Stimulated activated naive CD4-positive, alpha-beta T cell treated with Interleukin-2 at 50 U/mL for 16 hours (primary cell): ENCODE measurements at regions not wholly inside any gene's neighbourhood (a gene's known extent, or its start where the extent isn't known, plus 50 kb on each side); places are given as distances from the start of the nearest gene placed in this dataset.
"Not testable (repeated sequence)": the region's sequence is repeated elsewhere in the genome, so short reads cannot be mapped to it uniquely, and the experiment has no call there.

Experiments used
- DNase-seq: peaks from one replicate; lab custom pipeline; 2025; lab: John Stamatoyannopoulos, UW

DNA sequence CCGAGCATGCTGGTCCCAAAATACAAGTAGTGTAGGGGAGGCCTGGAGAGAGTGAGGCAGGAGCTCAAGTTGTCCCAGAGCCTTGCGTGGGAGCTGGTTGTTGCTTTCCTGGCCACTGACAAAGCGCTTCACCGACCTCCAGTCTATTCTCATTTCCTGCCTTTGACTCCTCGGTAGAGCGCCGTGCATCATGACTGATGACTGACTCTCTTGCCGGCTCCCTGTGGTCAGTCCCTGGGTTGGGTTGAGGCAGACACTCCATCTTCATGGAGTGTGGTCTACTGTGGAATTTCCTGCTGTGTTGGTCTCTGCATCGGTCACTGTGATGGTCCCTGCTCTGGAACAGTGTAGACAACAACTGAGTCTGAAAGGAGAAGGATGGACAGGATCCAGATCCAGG, 175.1 kb upstream of the S1PR3 start:
- DNase-seq, result no peak

DNA sequence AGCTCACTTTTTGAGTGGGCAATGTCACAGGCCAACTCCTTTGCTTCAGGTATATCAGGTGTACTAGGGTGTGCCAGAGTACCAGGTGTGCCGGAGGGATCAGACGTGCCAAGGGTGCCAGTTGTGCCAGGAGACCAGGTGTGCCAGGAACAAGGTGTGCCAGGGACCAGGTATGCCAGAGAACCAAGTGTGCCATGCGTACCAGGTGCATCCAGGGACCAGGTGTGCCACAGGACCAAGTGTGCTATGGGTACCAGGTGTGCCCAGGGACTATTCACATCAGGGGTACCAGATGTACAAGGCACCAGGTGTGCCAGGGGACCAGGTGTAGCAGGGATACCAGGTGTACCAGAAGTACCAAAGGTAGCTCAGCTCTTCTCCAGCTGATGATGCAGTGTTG, 174.7 kb upstream of the S1PR3 start:
- no peak for DNase-seq

DNA sequence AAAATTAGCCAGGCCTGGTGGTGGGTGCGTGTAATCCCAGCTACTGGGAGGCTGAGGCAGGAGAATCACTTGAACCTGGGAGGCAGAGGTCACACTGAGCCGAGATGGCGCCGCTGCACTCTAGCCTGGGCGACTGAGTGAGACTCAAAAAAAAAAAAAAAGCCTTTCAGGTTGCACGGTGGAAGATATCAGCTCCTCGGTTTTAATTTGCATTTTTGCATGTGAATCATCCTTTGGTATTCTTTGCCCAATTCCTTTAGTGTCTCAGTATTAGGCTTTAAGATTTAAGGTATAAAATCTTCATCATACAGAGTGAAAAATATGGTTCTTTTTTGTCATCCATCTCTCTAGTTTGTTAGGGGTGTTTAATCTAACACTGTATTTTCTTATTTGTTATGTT, 173.6 kb upstream of the S1PR3 start:
- no peak for DNase-seq

DNA sequence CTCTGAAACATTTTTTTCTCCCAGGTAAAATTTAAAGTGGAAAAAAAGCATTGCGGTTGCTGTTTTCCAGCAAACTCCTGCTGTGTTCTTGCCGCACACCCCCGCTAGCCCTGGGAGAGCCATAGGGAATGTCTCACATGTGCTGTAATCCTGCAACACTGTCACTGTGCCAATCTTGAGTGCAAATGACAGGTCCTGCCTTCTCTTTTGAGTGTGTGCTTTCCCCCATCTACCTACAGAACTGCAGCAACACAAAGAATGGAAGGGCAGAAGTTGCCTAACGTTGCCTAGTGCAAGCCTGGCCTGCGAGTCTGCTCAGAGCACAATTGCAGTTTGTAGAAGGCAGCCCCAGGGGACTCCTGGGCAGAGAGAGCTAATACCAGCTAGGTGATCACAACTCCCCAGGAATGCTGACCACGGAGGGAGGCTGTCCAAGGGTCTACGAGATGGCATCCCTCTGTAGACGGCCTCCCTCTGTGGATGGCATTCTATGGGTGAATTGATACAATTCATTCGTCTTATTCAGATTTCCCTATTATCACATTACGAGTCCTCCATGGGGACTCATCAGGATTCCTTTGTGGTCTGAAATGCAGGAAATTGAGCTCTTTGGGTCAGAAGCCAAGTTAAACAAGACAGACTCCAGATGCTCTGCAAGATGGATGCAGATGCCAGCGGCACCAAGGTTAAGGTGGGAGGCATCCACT, 172.6 kb upstream of the S1PR3 start:
- no peak for DNase-seq

DNA sequence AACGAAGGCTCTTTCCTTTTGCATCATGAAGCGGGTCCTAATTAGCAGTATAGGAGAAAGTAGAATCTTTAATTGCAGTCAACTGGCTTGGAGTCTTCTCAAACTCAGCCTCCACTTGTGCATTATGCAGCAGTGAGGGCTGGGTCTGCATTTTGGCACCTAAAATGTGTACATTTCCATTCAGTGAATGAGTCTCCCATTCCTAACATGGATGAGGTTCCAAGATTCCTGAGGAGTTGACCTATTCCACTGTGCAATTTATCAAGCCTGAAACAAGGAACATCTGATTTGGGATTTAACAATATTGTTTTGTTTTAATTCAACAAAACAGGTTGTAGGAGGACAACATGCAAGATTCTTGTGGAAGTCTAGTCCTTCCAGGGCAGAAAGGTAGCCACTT, 171.8 kb upstream of the S1PR3 start:
- no peak for DNase-seq

DNA sequence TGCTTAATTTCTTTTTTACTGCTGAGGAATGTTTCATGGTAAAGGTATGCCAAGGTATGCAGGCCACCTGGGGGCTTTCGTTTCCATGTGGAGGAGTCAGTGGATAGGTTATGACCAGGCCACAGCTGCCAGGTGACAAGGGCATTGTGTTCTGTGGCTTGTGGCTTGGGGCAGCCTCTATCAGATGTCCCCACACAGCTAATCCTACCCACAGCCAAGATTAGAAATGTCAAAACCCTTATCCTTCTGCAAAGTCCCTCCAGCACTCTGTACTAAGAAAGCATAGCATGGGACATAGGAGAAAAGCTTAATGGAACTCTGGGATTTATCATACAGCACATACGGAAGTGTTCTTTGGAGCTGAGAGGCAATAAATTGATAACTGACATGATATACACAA, 171.2 kb upstream of the S1PR3 start:
- DNase-seq, result no peak

DNA sequence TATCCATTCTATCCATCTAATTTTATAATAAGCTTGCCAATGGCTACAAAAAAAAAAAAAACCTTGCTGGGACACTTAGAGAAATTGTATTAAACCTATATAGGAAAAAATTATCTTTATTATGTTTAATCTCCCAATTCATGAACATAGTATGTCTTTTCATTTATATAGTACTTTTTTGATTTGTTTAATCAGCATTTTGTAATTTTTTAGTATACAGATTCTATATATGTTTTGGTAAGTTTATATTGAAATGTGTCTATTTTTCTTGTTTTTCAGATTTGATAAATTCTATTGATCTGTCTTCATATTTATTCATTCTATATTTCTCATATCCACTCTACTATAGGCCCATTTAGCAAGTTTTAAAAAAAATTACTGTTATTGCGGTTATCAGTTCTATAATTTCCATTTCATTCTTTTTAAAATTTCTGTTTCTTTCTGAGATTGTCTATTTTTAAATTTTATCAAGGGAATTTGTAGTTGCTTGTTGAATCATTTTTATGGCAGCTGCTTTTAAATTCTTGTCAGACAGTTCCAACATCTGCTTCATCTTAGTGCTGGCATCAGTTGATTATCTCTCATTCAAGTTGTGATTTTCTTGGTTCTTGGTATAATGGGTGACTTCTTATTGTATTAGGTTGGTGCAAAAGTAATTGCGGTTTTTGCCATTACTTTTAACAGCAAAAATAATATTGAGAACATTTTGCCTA, 170.1 kb upstream of the S1PR3 start:
- no peak for DNase-seq

DNA sequence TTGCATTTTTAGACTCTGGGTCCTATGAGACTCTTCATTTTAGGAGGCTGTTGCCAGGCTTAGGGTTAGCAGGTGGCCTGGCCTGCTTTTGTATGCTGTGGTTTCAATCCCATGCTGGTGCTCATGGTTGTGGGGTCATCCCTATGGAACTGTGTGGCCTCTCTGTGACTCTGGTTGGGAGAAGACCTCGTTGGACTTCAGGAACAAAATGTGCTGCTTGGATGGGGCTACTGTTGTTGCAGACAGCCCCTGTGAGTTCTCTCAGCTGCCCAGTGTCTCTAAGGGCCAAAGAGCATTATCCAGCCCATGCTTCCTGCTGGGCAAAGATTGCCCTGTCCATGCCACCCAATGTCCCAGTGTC, 169.5 kb upstream of the S1PR3 start:
- no peak for DNase-seq

DNA sequence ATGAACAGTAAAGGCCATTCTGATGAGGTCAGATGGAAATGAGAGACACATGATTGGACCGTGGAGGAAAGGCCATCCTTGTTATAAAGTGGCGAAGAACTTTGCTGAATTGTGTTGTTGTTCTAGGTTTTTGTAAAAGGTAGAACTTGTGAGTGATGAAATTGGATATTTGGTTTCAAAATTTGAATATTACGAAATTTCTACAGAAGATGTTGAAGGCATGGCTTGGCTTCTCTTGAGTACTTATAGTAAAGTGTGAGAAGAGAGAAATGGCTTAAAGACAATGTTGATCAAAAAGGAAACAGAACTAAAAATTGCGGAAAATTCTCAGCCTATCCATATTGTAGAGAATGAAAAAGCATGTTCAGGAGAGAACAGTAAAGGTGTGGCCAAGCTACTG, 166.6 kb upstream of the S1PR3 start:
- no peak for DNase-seq

DNA sequence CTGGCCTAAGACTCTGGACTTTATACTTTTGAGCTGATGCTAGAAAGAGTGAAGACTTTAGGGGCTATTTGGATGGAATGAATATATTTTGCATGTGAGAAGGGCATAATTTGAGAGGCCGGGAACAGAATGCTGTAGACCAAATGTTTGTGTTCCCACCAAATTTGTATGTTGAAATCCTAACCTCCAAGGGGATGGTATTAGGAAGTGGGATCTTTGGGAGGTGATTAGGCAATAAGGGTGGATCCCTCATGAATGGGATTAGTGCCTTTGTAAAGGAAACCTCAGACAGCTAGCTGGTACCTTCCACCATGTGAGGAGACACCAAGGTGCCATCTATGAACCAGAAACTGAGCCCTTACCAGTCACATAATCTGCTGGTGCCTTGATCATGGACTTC, 165.1 kb upstream of the S1PR3 start:
- no peak for DNase-seq

DNA sequence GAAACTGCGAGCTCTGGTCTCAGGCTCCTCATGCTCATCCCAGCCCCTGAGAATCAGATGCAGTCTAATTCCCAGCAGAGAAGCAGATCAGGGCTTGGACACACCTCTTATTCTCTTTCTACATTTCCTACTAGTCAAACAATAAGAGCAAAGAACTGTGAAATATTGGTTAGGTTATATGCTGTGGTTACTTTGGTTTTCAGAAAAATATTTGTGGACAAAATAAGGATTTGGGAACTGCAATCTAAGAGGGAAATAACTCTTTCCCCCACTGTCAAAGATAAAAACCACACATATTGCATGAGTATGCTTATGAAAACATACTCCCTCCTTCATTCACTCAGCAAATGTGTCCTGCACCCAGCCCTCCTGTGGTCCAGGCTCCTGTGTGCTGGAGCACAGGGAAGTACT, 164.5 kb upstream of the S1PR3 start:
- DNase-seq, result no peak

DNA sequence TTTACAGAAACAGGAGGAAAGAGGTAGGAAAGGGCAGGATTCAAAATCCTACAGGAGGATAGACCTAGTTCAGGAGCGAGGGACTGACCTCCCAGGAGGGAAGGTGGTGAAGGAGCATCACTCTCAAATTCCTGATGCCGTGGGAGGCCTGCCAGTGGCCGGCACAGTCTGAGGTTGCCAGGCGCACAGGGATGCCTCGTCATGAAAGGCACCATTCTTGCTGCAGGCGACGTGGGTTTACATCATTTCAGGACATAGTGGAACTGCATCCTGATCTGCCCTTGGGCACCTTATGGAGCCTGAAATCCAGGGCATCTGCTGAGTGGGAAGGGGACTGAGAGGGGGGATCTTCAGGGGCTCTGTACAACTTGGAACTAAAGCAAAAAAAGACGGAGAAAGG, 163.2 kb upstream of the S1PR3 start:
- DNase-seq, result no peak

DNA sequence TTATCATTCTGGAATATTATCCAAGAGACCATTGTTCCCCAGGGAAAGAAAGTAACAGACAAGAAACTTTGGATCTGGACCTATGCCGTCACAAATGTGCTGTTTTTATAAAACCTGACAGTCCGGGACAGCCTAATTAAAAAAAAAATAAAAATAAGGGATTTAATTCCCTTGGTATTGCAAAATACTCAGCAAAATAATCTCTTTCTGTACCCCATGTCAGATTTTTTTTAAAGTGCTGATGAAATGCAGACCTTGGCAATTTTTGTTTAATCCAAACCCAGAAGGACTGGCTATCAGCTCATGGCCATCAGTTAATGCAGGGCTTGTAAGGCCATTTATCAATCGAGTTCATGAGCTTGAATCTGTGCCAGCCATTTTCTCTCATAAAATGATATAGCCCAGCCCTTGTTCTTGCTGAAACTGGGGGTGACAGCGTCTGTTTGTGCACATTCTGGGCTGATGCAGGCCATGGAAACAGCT, 162.7 kb upstream of the S1PR3 start:
- no peak for DNase-seq

DNA sequence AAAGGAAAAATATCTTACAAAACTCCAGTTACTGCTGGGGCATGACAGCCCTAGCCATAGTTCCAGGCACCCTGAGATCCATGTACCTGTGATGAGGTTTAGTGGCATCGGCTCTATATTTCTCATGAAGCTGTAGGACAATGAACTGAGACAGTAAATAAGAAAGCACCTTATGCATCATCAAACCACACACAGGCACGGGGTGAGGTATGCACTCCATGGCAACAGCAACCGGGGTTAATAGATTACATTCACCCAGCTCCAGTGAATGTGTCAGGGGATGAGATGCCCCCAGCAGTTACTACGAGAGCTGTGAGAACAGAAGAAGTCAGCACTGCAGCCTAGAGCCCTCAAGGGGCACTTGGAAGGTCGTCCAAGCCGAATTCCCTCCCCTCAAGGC, 162.0 kb upstream of the S1PR3 start:
- DNase-seq, result no peak

DNA sequence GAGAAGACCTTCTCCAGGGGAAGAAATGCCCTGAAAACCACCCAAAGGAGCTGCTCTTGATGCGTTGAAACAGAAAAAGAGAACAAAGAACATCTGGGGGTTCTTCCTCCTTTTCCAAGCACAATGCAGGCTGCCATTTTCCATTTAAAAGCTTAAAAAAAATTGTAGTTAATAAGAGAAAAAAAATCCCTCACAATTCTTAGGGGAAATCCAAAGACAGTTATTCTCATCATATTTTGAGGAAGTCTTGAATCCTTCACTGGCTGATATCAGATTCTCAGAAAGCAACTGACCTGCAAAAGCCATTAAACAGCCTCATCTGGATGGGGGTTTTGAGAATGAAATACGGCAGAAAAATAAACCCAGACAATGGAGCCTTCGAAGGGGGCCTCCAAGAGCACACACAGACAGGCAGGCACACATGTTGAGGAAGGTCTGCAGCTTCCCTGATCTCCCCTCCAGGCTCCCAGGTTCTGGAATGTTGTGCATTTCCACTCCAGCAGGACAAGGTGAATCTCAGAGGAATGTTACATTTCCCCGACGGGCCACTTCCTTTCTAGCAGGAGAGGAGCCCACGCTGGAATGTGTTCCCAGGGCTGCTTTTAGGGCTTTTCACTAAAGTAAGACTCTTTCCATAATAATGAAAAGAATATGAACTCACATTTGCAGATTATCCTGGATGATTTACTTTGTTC, 159.4 kb upstream of the S1PR3 start:
- no peak for DNase-seq

DNA sequence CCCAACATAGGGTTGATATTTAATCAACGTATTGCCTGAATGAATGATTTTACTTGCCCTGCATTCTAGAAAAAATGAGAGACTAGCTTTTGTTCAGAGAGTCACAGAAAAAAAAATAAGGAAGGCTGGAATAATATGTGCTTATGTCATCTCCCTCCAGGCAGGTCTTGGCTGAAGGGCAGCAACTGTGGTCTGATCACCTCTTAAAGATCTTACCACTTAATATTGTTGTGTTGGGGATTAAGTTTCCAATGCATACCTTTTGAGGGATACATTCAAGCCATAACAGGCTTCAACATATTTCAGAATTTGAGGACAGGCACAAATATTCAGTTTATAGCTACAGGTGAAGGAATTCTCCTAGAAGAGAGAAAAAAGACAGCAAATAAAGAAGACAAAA, 157.3 kb upstream of the S1PR3 start:
- DNase-seq, result no peak

DNA sequence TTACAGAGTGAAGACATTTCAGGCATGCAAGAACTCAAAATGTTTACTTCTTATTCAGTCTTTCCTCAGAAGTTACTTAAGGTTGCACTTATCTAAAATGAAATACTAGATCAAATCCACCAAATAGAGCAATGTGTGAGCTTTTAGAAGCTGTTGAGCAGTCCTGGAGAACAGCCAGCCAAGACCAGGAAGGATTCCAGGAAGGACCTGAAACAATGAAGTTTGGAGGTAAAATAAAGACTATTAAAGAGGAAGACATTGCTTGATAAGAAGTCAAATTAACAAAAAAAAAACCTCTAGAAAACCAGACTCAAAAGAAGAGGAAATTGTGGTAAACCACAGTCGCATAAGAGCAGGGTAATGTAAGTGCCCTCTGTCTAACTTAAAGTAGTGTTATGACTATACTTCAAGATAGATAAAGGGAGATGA, 156.2 kb upstream of the S1PR3 start:
- no peak for DNase-seq

DNA sequence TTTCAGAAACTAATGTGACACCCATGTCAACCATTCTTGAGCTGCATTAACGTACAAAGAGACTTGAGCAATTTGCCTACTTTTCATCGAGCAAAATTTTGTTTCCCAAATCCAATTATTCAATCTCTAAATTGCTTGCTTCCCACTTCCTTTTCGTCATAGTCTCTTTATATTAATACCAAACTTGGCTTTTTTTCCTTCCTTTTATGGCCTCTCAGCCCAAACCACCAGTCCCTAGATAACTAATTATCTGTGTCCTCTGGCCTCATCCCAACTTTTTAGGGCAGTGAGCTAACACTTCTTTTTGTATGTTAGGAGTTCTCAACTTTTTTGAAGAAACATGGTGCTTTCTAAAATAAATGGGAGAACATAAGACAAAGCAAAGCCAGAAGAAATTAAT, 155.5 kb upstream of the S1PR3 start:
- DNase-seq, result no peak

DNA sequence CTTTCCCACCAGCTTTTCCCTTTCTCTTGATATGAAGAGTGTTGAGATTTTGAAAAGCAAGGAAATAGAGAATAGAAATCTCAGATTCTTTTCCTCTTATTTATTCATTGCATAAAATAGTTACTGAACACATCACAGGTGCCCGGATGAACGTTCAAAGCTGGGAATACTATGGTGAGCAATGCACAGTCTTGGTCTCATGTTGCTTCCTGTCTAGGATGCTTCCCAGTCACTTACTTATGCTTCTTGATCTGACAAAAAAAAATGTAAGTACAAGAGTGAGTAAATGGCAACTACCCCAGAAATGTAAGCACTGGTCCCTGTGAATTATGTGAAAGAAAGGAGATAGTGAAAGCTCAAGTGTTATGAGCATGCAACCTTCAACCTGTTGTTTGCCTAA, 153.5 kb upstream of the S1PR3 start:
- DNase-seq, result no peak

DNA sequence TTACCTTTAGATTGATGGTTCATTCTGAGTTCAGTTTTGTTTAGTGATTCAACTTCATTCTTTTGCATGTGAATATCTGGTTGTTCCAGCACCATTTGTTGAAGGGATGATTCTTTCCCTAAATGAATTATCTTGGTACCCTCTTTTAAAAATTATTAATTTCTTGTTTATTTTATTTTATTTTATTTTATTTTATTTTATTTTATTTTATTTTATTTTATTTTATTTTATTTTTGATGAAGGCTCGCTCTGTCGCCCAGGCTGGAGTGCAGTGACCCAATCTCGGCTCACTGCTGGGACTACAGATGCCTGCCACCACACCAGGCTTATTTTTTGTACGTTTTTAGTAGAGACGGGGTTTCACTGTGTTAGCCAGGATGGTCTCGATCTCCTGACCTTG, 141.4 kb upstream of the S1PR3 start:
- not testable (repeated sequence) for DNase-seq

DNA sequence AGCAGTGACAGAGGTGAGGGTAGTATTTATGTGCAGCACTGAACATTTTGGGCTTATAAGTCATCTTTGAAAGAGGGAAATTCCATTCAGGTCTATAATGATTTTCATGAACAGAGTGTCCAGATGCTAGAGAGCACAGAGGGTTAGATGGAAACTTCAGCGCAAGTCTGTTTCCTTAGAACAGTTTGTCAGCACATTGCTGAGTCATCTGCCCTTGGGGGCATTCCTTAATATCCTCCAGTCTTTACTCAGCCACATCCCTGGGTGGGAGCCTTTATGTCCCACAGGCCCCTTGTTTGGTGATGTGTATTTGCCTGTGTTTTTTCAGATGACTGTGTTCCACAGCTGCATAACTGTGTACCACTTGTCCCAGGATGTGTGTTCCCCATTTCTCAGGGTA, 138.5 kb upstream of the S1PR3 start:
- no peak for DNase-seq

DNA sequence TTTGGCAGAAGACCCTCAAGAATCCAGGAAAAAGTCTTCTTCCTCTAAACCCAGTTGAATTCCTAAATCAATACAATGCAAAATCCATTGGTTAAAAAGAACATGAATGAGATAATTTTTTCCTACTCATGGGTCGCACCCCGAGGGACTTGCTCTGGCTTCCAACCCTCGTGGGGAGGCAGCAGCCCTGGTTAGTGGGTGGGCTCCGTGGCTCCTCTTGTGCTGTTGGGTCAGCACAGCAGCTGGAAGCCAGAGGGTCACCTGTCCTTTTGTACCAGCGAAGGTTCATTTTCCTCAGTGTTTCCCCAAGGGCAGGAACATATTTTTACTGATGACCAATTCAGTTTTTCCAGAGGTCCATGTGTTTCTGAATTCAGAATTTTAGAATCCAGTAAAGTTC, 120.6 kb upstream of the S1PR3 start:
- DNase-seq, result no peak

DNA sequence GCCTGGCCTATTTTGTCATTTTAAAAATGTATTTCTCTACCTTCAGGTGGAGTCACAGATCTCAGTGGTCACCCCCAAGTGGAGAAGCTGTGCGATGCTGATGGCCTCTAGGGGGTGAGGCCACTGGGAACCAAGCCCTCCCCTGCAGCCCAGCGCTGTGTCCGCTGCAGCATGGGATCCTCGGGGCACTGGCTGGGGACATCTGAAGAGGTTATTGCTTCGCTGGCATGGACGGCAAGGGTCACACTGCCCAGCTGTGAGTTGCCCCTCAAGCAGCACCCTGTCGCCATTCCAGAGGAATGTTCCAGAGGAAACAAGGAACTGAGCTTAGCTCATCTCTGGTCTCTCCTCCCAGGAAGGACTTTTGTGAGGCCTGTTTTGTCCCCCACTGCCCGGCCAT, 119.6 kb upstream of the S1PR3 start:
- DNase-seq, result no peak
